GM06990 (cell line): ENCODE measurements at regions not wholly inside any gene's neighbourhood (a gene's known extent, or its start where the extent isn't known, plus 50 kb on each side); places are given as distances from the start of the nearest gene placed in this dataset.
"Not testable (repeated sequence)": the region's sequence is repeated elsewhere in the genome, so short reads cannot be mapped to it uniquely, and the experiment has no call there.

Experiments used
- DNase-seq: peaks from one replicate; pipeline ENCODE4 v3.0.0-alpha.2; 2011; ENCODE audit not compliant: insufficient read length; ENCODE audit errors: extremely low read depth
- H3K27me3 ChIP-seq: replicated peaks from 2 replicates; pipeline ENCODE4 v1.6.0; 2011; ENCODE audit warnings: low read length; ENCODE audit not compliant: control insufficient read depth, insufficient read depth
- H3K36me3 ChIP-seq: 2 replicates; pipeline ENCODE4 v1.5.1; 2011; ENCODE audit warnings: low read length; ENCODE audit not compliant: control insufficient read depth, insufficient read depth
- H3K4me3 ChIP-seq: replicated peaks from 2 replicates; pipeline ENCODE4 v1.5.1; 2011; ENCODE audit warnings: low read depth, mild to moderate bottlenecking, control low read depth, low read length
- CTCF ChIP-seq: IDR thresholded peaks from 2 replicates; pipeline ENCODE4 v1.5.1; 2011; ENCODE audit warnings: low read length, control low read depth, mild to moderate bottlenecking, inconsistent platforms; ENCODE audit not compliant: insufficient read depth, poor library complexity, severe bottlenecking

DNA sequence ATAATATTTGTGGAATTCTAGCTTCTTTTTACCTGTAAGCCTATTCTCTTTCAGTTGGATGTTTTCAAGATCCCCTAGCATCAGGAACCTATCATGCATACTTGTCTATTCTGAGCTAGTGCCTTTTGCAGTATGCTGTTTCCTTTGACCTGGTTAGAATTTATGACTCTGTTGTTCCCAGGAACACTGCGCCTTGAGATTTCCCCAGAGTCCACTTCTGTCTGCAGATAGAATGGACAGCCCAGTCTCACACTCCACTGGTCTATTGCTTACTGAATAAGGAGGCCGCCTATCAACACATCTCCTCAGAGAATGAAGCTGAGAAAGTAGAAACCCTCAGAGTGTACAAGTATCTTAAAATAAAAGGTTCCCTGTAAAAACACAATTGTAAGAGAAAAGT lies 465.1 kb upstream of the GALNTL6 start:
- Histone ChIP-seq H3K36me3 (no peaks in the 10 kb centered on the region), H3K27me3 (no peaks in the 10 kb centered on the region), H3K4me3 (no peak overlapping the region)
- no peak for DNase-seq
- no peak for TF ChIP-seq CTCF

DNA sequence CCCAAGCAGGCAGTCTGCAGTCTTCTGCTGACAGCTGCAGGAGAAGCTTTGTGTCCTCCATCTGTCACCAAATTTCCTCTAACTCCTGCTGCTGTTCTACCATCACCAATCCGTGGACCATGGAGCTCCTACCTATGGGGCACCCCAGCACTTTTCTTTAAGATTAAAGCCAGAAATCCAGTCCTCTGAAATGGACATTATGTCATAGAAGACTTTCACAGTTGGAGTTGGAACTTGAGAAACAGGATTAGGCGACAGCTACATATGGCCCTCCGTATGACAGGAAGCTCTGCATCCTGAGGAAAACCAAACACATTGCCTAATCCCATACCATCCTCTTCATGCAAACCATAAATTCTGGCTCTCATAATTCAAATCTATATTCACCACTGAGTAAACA lies 470.6 kb upstream of the GALNTL6 start:
- Histone ChIP-seq H3K36me3 (no peaks in the 10 kb centered on the region), H3K4me3 (no peak overlapping the region), H3K27me3 (no peaks in the 10 kb centered on the region)
- no peak for TF ChIP-seq CTCF
- no peak for DNase-seq

GRCh38 chr4:171340258-171340657 lies 472.9 kb upstream of the GALNTL6 start:
- Histone ChIP-seq H3K27me3 (no peaks in the 10 kb centered on the region), H3K4me3 (no peak overlapping the region), H3K36me3 (no peaks in the 10 kb centered on the region)
- no peak for TF ChIP-seq CTCF
- DNase-seq: no peak

DNA sequence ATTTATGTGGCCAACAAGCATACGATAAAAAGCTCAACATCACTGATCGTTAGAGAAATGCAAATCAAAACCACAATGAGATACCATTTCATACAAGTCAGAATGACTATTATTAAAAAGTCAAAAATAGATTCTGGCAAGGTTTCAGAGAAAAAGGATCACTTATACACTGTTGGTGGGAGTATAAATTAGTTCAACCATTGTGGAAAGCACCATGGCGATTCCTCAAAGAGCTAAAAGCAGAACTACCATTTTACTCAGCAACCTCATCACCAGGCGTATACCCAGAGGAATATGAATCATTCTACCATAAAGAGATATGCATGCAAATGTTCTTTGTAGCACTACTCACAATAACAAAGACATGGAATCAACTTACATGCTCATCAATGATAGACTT lies 478.7 kb upstream of the GALNTL6 start:
- no peaks in the 10 kb centered on the region for H3K27me3 ChIP-seq
- no peak overlapping the region for H3K4me3 ChIP-seq
- no peak for TF ChIP-seq CTCF
- H3K36me3 ChIP-seq: no peaks in the 10 kb centered on the region
- DNase-seq: no peak

GRCh38 chr4:171308661-171309060 lies 504.5 kb upstream of the GALNTL6 start:
- Histone ChIP-seq H3K4me3 (no peak overlapping the region), H3K27me3 (no peaks in the 10 kb centered on the region), H3K36me3 (no peaks in the 10 kb centered on the region)
- DNase-seq: no peak
- TF ChIP-seq CTCF: no peak

DNA sequence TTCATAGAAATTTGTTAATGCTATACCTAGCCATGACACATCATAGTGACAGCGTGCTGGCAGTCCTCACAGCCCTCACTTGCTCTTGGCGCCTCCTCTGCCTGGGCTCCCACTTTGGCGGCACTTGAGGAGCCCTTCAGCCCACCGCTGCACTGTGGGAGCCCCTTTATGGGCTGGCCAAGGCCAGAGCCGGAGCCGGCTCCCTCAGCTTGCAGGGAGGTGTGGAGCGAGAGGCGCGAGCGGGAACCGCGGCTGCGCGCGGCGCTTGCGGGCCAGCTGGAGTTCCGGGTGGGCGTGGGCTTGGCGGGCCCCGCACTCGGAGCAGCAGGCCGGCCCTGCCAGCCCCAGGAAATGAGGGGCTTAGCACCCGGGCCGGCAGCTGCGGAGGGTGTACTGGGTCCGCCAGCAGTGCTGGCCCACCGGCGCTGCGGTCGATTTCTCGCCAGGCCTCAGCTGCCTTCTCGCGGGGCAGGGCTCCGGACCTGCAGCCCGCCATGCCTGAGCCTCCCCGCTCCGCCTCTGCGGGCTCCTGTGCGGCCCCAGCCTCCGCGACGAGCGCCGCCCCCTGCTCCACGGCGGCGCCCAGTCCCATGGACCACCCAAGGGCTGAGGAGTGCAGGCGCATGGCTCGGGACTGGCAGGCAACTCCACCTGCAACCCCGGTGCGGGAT lies 515.0 kb upstream of the GALNTL6 start:
- H3K27me3 ChIP-seq, DNase-seq, H3K36me3 ChIP-seq, H3K4me3 ChIP-seq: not testable (repeated sequence)
